GM21619 (cell line): ENCODE measurements at regions not wholly inside any gene's neighbourhood (a gene's known extent, or its start where the extent isn't known, plus 50 kb on each side); places are given as distances from the start of the nearest gene placed in this dataset.

Experiments
- ATAC-seq: cut with Tn5 transposase; IDR thresholded peaks from one replicate; pipeline ENCODE4 v1.9.1; 2021; ENCODE audit not compliant: unreplicated experiment

DNA sequence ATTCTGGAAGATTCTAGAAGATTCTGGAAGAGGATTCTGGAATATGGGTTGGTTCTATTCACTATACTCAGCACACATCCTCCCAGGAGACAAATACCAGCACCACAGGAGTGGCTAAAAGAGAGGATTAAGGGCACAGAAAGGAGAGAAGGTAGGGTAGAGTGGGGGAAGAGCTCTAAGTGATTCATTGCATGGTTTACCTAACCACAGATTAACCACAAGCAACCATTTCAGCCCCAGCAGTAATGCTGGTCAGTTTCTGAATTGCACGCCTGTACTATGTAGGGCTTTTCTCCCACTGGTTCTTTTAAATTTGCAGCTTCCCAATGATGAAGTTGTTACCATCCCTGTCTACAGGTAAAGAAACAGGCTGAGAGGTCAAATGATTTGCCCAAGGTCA is 192.7 kb upstream of the PMEPA1 start:
- ATAC-seq: peak; percentile 94

DNA sequence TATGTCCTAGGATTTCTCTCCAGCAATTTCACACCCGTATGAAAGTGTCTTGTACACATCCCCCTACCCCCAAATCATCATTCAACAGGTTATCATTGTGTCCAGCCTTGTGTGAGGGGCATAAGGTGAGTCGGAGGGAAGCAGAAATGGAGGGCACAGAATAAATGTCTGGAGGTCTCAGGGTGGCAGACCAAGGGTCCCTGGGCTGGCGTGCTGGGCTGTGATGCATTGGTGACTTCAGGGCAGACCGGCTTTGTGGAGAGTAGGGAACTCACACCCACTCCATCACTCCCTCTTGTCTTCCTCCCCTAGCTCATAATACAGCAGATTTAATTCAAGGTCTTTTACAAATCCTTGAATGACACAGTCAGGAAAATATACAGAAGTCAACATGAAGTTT is 191.7 kb upstream of the PMEPA1 start:
- no peak for ATAC-seq

DNA sequence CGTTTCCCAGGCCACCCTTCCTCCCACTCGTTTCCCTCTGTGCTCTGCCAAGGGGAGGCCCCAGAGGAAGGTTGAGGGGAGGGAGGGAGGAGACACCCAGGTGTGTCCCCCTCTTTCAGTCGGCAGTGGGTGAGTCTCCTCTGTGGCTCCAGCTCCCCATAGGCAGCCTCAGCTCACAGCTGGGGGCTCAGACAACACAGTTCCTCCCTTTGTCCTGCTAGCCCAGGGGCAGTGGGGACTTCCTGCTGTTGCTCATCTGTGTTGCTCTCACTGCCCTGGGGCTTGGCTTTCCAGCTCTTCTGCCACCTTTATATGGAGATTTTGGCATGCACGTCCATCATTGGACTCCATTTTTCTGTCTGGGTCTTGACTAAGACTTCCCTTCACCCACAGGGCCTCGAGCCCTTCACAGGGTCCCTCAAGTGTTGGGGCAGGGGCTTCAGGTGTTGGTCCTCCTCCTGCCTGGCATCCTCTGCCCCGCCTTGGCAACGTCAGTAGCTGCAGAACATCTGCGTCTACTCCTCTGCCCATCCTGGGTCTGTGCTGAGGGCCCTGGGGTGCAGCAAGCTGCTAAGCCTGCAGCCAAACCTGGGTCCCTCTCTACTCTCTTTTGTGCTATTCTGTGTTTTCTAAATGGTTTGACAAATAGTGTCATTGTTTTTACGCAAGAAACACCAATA is 190.6 kb upstream of the PMEPA1 start:
- ATAC-seq: no peak

DNA sequence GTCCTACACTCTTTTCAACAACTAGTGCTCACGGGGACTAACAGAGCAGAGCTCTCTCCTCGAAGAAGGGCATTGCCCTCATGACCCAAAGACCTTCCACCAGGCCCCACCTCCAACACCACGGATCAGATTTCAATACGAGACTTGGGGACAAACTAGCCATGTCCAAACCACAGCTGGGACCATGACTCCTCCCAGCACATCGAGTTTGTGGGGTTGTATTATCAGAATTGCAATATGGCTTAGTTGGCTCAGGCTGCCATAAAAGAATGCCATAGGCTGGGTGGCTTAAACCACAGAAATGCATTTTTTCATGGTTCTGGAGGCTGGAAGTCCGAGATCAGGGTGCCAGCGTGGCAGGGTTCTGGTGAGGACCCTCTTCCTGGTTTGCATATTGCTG is 189.7 kb upstream of the PMEPA1 start:
- no peak for ATAC-seq

DNA sequence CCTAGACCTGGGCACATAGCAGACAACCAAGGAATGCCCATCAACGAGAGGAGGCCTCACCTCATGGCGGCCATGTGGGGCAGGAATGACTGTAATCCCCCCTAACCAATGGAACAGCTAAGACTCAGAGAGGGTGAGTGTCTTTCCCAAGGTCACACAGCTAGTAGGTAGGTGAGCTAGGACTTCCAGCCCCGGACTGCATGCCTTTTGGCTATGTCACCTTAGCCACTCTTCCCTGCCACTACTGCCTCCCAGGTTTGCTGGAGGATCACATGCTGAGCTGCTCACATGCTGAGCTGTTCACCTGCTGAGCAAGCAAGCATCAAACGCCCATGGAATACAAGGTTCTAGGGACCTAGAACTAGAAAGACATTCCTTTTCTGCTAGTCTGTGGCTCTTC is 188.5 kb upstream of the PMEPA1 start:
- no peak for ATAC-seq

DNA sequence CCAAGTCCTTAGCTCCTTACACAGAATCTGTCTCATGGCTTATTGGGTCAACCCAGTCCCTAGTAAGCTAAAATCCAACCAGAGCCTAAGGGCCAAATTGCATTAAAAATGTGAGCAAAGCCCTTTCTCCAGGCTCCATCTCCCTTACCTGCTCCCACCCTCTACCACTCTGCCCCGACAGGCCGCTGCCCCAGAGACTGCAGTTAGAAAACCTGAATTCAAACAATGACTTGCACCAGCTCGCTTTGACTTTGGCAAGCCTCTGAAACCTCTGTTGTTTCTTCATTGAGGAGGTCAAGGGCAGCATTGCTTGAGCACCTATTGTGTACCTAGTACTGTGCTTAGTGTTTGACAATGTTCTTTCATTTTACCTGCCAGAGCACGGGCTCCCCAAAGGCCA is 188.1 kb upstream of the PMEPA1 start:
- ATAC-seq: no peak

DNA sequence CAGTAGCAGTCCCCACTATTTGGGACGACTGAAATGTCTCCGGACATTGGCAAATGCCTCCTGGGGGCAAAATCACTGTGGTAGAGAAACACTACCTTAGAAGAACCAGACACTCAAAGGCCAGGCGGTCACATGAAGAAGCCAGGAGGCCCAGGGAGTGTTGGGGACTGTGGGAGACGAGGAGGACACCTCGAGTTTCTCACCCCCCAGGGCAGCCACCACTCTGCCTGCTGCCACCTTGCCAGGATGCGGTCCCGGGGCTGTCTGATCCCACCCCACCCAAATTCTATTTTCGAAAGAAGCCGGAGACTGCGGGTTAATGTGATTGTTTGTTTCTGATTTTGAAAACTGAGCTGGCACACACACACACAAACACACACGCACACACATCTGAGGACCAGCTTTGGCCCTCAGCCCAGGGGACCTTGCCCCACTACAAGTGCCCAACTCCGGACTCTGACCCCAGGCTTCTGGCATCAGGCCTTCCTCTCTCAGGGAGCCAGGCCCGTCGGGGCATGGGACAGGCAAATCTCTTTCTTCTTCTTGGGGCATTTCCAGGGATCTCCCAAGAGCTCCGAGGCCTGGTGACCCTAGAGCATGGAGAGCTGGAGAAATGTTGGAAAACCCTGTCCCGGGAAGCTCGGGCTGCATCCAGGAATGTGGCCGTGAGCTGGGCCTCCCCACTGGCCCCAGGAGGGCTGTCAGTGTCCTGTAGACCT is 187.5 kb upstream of the PMEPA1 start:
- no peak for ATAC-seq

DNA sequence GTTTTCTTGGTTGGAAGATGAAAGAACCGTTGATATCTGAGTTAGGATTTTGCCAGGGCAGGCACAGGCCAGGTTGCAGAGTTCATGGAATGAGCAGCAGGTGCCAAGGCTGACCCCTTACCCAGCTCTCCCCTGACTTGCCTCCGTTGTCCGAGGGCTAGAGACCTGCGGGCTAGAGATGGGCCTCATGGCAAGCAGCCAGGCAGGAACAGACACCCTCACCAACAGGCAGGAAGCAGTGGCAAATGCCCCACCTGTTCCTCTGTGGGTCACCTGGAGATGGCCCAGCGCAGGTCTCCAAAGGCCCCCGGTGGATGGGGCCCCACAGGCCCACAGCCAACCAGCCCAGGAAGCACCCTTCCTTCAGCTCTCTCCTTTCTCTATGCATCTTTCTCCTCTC is 186.7 kb upstream of the PMEPA1 start:
- no peak for ATAC-seq

DNA sequence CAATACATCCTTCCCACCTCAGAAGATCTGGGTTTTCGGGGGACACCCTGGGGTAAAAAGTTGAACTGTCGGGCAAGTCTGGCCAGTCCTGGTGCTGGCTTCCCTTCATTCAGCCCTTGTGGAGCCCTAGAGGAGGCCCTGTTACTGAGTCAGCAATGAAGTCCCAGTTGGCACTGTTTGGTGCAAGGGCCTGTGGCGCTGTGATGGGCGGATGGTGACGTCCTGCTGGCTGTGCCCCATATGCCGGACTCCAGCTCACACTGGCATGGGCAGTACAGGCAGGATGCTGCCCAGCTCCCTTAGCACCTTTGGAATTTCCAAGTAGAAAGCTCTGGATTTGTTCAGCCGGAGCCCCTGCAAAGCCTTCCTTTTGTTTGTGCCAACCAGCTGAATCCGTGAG is 186.2 kb upstream of the PMEPA1 start:
- no peak for ATAC-seq

DNA sequence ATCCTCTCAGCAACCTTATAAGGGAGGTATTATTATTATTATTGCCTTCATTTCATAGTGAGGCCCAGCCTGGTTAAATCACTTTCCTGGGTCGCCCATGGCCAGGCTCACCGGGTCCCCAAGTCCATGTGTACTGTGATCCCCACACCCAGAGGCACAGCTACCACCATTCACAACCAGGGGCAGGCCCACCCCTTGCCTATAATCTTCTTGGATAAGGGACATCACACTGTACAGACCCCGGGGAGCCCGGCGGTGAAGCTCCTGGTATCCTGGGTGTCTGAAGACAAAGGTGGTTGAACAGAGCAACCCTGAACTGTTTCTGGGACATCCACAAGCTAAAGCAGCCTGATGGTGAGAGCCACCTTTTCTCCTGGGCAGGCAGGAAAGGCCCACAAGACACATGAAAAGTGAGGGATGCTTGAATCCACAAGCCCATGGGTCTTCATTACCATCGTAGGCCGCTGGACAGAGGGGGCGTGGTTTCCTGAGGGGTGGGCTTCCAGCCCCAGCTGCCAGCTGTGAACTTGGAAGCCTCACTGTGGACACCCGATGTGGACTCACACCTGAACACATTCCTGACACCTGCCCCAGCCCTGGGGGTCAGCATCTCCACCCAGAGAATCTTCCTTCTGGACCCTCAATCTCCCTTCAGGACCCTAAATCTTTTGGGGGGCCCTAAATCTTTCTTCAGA is 185.5 kb upstream of the PMEPA1 start:
- no peak for ATAC-seq

DNA sequence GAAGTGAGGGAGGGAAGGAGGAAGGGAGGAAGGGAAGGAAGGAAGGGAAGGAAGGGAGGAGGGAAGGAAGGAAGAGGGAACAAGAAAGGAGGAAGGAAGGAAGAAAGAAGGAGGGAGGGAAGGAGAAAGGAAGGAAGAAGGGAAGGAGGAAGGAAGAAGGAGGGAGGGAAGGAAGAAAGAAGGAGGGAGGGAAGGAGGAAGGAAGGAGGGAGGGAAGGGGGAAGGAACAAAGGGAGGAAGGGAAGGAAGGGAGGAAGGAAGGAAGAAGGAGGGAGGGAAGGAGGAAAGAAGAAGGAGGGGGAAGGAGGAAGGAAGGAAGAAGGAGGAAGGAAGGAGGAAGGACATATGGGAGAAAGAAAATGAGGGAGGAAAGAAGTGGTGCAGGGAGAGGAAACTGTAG is 184.7 kb upstream of the PMEPA1 start:
- ATAC-seq: no peak

DNA sequence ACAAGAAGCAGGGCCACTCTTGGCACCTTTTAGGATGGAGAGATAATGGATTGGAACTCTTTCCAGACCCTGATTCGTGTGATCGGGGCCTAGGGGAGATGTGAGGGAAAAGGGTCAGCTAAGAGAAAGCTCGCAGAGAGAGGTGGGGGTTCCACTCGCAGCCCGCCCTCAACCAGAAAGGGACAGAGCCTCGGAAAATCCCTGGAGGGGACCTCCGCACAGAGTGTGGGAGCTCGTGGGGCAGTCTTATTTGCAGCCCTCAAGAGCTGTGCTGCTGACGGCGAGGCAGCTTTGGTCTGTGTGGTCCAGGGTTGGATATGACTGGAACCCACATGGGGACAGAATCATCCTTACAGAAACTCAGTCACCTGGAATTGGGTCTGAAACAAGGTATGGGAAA is 184.3 kb upstream of the PMEPA1 start:
- ATAC-seq: no peak

DNA sequence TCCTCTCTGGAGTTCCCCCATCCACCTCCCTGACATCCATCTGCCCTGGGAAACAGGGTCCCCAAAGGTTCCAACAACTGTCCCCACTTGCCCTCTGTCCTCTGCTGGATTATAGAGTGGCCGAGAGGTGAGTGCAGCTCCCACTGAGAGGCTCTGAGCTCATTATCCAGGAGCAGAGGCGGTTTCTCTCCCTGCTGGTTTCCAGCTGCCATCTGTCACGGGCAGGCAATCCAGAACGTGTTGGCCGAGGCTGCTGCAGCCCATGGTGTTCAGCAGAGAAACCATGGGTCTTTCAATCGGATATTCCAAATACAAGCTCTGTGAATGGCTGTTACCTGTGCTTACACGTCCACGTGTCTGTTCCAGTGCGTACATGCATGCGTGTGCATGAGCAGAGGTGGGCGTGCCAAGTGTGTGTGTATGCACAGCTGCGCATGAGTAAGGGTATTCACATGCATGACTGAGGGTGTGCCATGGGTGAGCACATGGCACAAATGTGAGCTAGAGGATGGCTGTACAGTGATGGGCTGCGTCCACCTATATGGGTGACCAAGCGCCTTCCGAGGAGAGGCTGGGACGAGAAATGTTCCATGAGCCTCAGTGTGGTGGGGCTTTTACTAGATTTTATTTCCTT is 183.7 kb upstream of the PMEPA1 start:
- no peak for ATAC-seq

DNA sequence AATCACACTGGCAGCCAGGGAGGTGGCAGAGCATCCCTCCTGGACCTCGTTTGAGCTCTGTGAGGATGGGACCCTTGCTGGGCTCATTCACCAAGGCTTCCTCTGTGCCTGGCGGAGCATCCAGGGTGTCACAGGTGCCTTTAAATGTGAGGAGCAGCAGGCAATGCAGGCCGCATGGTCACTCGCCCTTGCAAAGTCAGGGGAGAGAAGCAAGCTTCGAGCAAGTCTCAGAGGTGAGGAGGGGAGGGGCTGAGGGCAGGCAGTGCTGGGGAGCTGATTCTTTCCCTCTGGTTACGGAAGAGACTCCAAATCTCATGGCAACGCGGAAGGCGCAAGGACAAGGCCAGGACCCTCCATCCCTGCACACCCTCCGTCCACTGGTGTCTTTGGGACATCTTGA is 182.7 kb upstream of the PMEPA1 start:
- no peak for ATAC-seq

DNA sequence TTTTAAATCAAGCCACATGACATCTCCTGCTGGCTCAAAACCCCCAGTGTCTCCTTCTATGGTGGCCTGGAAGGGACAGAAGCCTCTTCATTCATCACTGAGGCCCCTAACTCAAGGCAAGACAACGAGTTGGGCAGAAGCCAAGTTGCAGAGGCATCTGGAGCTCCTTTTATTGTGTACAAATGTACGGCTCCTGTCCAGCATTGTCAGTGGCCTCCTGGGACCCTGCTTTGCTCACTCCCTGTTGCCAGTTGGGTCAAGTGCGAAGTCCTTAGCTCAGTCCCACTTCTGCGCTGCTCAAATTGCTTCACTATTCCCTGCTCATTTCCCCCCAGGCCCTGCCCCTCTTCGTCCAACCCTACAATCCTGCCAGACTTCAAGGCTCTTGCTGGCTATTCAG is 181.2 kb upstream of the PMEPA1 start:
- ATAC-seq: no peak

DNA sequence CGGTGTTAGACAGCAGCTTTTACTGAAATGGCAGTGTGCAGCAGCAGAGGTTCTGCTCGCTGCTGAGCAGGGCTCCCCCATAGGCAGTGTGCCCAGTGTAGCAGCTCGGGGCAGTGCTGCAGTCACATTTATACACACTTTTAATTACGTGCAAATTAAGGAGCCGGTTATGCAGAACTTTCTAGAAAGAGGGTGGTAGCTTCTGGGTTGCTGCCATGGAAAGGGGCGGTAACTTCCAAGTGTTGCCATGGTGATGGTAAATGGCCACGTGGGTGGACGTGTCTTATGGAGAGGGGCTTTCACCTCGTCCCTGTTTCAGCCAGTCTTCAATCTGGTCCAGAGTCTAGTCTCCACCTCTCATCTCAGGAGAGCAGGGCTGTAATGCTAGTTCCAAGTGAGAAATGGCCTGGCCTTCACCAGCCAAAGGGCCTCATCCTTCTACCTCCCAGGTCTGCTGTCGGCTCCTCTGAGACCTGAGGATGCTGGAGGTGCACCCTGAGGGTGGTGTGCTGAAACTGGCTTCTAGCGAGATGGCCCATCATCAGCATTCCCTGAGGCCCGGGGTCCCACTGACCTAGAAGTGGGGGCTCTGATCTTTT is 180.5 kb upstream of the PMEPA1 start:
- no peak for ATAC-seq

DNA sequence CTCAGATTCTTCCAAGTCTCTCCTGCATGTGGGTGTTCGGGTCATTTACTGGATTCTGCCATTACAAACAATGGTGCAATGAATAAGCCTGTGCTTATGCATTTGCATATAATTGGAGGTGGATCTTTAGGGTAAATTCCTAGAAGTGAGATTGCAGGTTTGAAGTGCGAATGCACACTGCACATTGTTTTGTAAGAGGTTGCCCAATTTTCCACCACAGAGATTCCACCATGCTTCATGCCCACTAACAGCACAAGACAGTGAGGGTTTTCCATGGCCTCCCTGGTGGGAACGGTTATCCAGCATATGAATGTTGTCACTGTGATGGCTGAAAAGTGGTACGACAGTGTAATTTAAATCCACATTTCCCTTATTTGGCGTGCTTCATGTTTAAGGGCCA is 178.8 kb upstream of the PMEPA1 start:
- ATAC-seq: no peak

DNA sequence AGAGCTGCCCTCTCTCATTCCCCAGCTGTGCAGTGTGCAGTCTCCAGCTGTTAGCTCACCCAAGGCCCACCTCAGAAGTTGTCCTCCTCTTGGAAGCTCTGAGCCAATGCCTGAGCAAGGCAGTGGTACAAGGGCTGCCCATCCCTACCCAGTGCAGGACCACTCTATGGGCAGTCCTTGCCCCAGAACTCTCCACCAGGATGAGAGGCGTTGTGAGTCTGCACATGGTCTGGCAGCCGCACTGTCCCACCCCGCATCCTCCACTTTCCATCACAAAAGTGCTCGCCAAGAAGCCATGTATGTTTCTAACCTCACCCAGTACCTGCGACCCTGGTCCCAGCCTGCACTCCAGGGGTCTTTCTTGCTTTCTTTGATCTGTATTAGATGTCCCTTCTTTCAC is 175.1 kb upstream of the PMEPA1 start:
- no peak for ATAC-seq

DNA sequence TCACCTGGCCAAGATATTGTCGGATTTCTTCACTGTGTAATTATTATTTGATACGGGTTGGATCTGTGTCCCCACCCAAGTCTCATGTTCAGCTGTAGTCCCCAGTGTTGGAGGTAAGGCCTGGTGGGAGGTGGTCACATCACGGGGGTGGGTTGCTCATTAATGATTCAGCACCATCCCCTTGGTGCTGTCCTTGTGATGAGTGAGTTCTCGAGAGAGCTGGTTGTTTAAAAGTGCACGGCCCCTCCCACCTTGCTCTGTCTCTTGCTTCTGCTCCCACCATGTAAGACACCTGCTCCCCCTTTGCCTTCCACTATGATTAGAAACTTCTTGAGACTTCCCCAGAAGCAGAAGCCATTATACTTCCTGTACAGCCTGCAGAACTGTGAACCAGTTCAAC is 173.9 kb upstream of the PMEPA1 start:
- ATAC-seq: no peak

DNA sequence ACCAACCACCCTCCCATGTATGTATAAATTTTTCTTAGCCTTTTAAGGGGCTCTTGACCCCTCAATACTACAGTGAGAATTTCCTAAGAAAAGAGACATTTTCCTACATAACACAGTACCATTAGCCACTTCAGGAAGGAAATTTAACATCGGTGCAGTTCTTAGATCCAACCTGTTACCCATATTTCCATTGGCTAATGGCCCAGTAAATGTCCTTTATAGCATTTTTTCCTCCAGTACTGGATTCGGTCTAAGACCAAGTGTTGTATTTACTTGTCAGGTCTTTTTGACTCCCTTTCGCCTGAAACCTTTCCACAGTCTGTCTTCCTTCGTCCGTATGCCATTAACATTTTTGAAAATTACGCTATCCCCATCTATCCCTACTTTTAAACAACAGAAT is 173.4 kb upstream of the PMEPA1 start:
- no peak for ATAC-seq

DNA sequence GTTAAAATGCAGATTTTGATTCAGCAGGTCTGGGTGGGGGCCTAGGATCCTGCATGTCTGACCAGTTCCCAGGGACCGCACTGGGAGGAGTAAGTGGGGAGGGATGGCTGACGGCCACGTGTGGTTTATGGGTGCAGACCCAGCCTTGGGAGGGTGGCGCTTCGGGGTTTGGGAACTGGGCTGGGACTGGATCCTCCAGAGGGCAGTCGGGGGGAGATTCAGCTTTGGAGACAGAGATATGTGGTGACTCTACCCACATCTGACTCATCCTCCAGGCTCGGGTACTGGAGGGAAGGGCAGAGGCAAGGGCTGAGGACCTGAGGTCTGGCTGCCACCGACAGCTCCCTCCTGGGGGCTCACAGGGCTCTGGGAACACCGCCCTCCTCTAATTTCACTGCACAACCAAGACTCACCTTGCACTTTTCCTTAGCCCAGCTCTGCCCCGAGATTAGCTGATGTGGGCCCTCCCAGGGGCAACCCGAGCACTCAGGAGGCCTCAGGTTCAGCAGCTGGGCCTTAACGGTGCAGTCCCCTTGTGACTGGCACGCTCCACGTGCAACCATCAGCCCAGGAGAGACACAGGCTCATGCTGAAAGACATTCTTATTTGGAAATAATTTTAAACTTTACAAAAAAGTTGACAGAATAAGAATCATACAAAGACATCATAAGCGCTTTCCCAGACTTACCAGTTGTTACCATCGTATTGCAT is 172.8 kb upstream of the PMEPA1 start:
- ATAC-seq: no peak
